ENCODE measurements at regions not wholly inside any gene's neighbourhood (a gene's known extent, or its start where the extent isn't known, plus 50 kb on each side); places are given as distances from the start of the nearest gene placed in this dataset.
"Not testable (repeated sequence)": the region's sequence is repeated elsewhere in the genome, so short reads cannot be mapped to it uniquely, and the experiment has no call there.

GRCh38 chr5:57931807-57932206, 449.2 kb upstream of the ACTBL2 start:
- DNase-seq = no peak

- no peak for DNase-seq
Measured at GRCh38 chr5:57931352-57931751, 448.7 kb upstream of the ACTBL2 start.

GRCh38 chr5:57929271-57929670, 446.7 kb upstream of the ACTBL2 start:
- DNase-seq = no peak

DNA sequence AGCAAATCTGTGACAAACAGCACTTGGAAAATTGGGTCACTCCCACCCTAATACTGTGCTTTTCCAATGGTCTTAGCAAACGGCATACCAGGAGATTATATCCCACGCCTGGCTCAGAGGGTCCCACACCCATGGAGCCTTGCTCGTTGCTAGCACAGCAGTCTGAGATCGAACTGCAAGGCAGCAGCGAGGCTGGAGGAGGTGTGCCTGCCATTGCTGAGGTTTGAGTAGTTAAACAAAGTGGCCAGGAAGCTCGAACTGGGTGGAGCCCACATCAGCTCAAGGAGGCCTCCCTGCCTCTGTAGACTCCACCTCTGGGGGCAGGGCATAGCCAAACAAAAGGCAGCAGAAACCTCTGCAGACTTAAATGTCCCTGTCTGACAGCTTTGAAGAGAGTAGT, 440.5 kb upstream of the ACTBL2 start:
- not testable (repeated sequence) for DNase-seq

DNA sequence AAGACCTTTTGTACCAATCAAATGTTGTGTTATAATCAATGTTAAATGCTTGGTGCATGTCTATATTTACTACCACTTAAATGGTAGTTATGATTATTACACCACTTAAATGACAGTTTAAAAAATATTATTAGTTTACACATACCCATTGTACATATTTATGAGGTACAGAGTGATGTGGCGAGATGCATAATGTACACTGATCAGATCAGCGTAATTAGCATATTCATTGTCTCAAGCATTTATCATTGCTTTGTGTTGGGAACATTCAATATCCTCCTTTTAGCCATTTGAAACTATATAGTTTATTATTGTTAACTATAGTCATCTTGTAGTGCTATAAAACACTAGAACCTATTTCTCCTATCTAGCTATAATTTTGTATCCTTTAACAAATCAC, 434.4 kb upstream of the ACTBL2 start:
- no peak for DNase-seq

DNA sequence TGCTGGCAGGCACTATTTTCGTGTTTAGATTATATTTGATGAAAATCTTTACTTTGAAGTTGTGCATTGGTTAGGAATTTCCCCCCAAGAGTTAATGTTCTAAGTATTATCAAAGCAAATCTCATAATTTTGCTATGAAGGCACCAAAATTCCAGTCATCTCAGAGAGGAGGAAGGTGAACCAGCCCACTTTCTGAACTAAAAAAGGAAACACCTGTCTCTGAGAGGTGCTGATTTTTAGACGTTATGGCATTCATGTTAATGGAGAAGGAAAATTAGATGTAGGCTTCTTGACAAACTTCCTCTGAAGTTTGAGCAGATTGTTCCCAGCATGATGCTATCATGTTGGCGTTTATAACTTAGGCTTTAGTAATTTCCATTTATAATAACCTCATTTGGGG, 432.9 kb upstream of the ACTBL2 start:
- DNase-seq = no peak

GRCh38 chr5:57911438-57911837, 428.8 kb upstream of the ACTBL2 start:
- DNase-seq = no peak

DNA sequence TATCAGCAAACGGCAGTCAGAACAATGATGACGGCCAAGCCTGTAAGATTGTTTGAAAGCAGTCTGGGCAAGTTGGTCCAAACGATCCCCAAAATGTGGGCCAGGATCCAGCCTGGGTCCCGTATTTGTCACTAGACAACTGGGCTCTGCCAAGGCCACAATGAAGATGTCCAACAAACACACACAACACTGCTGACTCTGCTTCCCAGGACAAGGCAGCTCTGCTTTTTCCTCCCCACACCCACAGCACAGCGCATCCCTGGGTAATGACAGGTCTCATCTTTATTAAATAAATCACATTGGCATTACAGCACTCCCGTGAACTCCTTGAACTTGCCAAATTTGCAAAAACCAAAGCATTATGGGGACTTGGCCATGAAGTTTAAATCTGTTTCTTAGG, 424.1 kb upstream of the ACTBL2 start:
- DNase-seq = no peak

- no peak for DNase-seq
Measured at GRCh38 chr5:57903458-57903857, 420.8 kb upstream of the ACTBL2 start.

DNA sequence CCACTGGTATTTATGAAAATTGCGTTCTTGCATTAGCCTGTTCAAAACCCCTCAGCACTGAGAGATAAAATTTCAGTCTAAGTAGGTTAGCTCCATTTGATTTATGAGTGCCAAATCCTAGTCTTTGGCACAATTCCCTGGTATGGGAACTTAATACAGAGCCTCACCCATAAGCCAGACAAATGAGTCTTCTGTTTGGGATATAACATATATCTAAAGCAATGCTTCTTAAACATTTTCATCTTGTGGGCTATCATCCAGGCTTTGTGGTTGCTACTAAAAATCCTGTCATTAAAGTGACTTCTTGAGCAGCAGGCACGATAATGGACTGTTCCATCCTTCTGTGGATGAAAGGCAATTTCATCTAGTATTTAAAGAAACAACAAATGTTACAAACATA, 419.5 kb upstream of the ACTBL2 start:
- no peak for DNase-seq

- no peak for DNase-seq
Measured at GRCh38 chr5:57900381-57900944, 417.9 kb upstream of the ACTBL2 start.

DNA sequence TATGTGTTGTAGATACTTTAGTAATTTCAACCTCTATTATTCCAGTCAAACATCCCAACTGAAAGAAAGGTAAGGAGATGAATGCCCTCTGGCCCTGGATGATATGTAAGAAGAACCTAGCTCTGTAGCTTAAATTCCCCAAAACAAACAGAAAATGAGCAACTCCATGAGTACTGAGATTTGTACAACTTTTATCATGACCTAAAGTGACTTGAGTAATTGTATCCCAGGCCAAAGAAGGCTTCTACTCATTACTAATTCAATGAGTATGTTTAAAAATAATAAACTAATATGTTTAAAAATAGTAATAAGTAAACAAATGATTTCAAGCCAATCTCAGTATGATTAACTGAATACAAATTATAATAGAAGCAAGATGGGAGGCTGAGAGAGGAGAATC, 414.0 kb upstream of the ACTBL2 start:
- DNase-seq = no peak

GRCh38 chr5:57895766-57896165, 413.2 kb upstream of the ACTBL2 start:
- no peak for DNase-seq

GRCh38 chr5:57893926-57894325, 411.3 kb upstream of the ACTBL2 start:
- DNase-seq = no peak

- DNase-seq = no peak
Measured at GRCh38 chr5:57891443-57891842, 408.8 kb upstream of the ACTBL2 start.

GRCh38 chr5:57889558-57889957, 406.9 kb upstream of the ACTBL2 start:
- no peak for DNase-seq

DNA sequence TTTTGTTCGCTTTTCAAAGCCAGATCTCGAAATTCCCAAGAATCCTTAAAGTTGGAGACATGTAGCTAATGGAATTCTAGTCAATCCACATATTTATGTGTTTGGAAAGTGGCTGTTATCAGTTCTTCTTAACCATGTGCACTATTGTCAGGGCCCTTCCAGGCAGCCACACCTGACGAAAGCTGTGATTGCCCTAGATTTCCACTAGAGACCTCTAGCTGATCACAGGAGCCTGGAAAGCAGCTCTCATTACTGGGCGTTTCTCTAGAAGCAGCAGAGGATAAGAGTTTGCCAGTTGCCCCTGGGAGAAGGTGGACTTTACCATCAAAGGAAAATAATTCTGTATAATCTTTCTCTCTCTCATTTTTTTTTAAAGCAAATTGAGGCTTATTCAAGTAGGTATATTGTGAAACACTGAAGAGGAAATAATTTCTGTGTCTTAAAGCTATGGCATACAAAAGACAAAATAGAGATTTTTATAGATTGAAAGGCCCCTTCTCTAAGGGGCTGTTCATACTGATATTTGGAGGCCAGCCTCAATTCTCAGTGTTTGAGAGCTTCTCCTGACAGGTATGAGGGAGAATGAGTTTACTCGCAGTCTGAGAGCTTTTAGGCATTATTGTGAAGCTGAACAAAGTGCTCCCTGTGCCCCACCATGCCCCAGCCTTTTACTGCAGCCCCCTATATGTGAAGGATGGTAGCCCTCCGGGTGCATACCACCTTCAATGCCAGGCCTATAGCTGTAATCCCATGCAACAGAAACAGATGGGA, 405.4 kb upstream of the ACTBL2 start:
- DNase-seq = no peak

DNA sequence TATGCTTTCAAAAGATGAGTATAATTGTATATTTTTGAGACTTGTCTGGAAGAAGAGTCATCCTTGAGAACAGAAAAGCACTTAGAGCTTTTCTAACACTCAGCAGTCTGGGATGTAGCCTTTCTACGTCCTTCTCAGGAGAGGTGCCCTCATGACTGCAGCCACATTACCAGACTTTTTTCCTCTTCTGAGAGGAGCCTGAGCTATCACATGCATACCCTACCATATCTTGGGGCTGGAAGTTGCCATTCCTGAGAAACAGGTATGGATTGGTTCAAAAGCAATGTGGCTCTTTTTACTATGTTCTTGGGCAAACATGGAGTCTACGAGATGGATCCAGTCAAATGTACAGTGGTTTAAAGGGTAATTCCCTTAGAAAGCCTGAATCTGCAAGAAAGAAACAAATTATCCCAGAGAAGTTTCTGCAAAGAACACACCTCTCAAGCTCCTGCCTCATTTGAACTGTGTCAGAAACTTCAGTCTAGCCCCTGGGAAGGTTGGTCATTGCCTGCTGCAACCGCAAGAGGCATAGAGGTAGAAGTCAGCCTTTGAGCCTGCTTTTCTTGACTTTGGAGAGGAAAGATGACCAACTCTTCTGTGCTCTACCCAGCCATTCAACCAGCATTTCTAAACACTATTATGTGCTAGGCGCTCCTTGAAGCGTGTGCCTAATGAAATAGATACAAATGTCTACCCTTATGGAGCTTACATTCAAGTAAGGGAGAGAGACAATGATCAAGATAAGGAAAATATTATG, 401.9 kb upstream of the ACTBL2 start:
- no peak for DNase-seq

- DNase-seq = no peak
Measured at GRCh38 chr5:57880216-57880615, 397.6 kb upstream of the ACTBL2 start.

- DNase-seq = no peak
Measured at GRCh38 chr5:57878301-57878722, 395.7 kb upstream of the ACTBL2 start.

GRCh38 chr5:57871496-57871895, 388.9 kb upstream of the ACTBL2 start:
- DNase-seq = no peak

DNA sequence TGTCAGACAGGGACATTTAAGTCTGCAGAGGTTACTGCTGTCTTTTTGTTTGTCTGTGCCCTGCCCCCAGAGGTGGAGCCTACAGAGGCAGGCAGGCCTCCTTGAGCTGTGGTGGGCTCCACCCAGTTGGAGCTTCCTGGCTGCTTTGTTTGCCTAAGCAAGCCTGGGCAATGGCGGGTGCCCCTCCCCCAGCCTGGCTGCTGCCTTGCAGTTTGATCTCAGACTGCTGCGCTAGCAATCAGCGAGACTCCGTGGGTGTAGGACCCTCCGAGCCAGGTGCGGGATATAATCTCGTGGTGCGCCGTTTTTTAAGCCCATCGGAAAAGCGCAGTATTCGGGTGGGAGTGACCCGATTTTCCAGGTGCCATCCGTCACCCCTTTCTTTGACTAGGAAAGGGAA, 387.7 kb upstream of the ACTBL2 start:
- DNase-seq = not testable (repeated sequence)

GRCh38 chr5:57863661-57864060, 381.1 kb upstream of the ACTBL2 start:
- no peak for DNase-seq

DNA sequence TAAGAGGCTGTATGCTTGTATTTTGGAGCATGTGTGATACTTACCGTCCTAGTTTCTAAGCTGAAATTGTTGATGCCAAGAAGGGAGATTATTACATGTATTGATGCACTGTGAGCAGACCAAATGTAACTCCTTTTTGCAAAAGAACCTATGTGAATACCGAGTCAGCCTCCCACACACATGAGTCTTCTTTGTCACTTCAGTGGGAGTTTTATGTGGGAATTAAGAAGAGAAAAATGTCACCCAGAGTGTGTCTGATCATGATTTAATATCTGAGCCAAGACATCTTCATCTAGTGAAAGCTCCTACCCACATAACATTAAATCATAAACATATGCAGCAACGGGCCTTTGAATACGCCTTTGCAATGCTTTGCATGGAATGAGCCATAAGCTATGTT, 380.3 kb upstream of the ACTBL2 start:
- no peak for DNase-seq

Data from NCI-H1436 treated with DMSO at 0.1 percent for 48 hours (cell line).